OCI-LY1 (cell line): ENCODE measurements at regions not wholly inside any gene's neighbourhood (a gene's known extent, or its start where the extent isn't known, plus 50 kb on each side); places are given as distances from the start of the nearest gene placed in this dataset.

ENCODE experiments used
- EZH2 ChIP-seq: fragments of 200-600 bp; sonication (generic), shearing (Covaris generic); IDR thresholded peaks from 2 replicates; pipeline ENCODE4 v1.8.0; 2017; ENCODE audit warnings: borderline replicate concordance, mixed run types, mild to moderate bottlenecking, antibody characterized with exemption, low read length, moderate library complexity, mixed read lengths
- TF ChIP-seq, protein P1 (sequence below): fragments of 200-600 bp; sonication (generic), shearing (Covaris generic); IDR thresholded peaks from 2 replicates; pipeline ENCODE4 v1.5.1; 2017; ENCODE audit warnings: mild to moderate bottlenecking, antibody characterized with exemption, low read length, moderate library complexity, mixed read lengths

DNA sequence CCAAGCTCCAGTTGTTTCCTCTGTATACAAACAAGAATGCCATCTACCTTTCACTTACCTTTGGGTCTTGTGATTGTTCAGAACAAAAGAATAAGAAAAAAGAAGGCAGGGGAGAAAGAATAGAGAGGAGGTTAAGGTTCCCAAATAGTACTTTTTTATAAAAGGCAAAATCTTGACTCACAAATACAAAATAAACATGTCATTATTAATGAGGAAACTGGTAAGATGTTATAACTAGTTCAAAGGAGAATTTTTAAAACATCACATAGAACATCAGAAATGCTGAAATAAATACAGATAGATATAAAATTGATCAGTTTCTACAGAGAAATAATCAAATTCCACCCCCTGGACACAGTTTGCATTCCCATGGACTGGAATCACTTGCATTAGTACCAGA lies 446.7 kb upstream of the CCDC196 start:
- TF ChIP-seq, protein P1, sequence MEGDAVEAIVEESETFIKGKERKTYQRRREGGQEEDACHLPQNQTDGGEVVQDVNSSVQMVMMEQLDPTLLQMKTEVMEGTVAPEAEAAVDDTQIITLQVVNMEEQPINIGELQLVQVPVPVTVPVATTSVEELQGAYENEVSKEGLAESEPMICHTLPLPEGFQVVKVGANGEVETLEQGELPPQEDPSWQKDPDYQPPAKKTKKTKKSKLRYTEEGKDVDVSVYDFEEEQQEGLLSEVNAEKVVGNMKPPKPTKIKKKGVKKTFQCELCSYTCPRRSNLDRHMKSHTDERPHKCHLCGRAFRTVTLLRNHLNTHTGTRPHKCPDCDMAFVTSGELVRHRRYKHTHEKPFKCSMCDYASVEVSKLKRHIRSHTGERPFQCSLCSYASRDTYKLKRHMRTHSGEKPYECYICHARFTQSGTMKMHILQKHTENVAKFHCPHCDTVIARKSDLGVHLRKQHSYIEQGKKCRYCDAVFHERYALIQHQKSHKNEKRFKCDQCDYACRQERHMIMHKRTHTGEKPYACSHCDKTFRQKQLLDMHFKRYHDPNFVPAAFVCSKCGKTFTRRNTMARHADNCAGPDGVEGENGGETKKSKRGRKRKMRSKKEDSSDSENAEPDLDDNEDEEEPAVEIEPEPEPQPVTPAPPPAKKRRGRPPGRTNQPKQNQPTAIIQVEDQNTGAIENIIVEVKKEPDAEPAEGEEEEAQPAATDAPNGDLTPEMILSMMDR: no peak
- TF ChIP-seq EZH2: no peak
